Skin epidermis (tissue), 12 donors: ENCODE measurements at regions not wholly inside any gene's neighbourhood (a gene's known extent, or its start where the extent isn't known, plus 50 kb on each side); places are given as distances from the start of the nearest gene placed in this dataset.

Source experiments
- H3K27ac ChIP-seq, 21 experiments: fragments of 200-600 bp; sonication (generic) in 11 of 21; one replicate each; pipeline ENCODE4 v1.5.0; 2020; ENCODE audit warnings: mild to moderate bottlenecking in 3 of 21, inconsistent platforms in 2 of 21, moderate library complexity in 2 of 21
- H3K4me3 ChIP-seq, 7 experiments: fragments of 200-600 bp; sonication (generic) in 2 of 7; one replicate each; pipeline ENCODE4 v1.5.0; 2020; ENCODE audit warnings: inconsistent platforms in 2 of 7, mild to moderate bottlenecking in 2 of 7, moderate library complexity in 1 of 7

DNA sequence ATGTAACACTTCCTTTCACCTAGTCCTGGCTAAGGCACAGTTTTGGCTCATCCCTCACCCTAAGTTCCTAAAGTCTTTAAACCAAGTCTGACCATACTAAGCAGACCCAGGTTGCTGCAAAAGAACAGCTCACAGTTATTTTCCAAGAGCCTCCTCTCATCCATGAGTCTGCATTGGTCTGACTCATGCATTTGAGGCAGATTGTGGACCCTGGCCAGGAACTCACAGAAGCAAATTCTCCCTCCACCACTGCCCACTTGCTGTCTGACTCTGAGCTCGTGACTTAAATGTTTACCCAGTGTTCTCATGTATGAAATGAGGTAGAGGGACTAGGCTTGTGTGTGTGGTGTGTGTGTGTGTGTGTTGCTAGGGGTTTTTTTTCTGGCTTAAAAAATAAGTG lies 1272.8 kb downstream of the TYW1 start:
- H3K4me3 ChIP-seq: no peak overlapping the region
- H3K27ac ChIP-seq: no peak overlapping the region

DNA sequence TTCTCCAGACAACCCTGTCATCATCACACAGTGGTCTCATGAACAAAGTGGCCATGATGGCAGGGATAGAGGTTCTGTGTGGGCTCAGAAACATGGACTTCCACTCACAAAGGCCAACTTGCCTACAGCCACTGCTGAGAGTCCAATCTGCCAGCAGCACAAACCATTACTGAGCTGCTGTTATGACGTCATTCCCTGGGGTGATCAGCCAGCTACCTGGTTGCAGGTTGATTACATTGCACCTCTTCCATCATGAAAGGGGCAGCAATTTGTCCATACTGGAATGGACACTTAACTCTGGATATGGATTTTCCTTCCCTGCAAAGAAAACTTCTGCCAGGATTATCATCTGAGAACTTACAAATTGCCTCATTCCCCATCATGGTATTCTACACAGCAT lies 1275.9 kb downstream of the TYW1 start:
- H3K4me3 ChIP-seq: no peak overlapping the region
- no peak overlapping the region for H3K27ac ChIP-seq

DNA sequence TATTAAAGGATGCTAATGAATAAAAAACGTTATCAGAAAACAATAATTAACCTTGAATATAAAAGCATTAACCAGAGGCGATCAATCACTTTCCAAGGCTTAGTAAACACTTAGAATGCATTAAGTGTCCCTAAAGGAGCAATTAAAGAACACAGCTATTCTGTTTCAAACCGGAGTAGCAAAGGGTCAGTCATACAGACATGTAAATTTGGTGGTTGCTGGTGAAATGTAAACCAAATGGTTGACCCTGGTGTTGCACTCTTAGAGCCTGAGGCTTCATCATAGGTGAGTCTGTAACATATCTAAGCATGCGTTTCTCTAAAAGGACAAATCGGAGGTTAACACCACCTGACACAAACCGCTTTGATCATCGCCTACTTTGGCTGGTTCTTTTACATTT lies 1280.1 kb downstream of the TYW1 start:
- H3K27ac ChIP-seq: no peak overlapping the region
- H3K4me3 ChIP-seq: no peak overlapping the region

DNA sequence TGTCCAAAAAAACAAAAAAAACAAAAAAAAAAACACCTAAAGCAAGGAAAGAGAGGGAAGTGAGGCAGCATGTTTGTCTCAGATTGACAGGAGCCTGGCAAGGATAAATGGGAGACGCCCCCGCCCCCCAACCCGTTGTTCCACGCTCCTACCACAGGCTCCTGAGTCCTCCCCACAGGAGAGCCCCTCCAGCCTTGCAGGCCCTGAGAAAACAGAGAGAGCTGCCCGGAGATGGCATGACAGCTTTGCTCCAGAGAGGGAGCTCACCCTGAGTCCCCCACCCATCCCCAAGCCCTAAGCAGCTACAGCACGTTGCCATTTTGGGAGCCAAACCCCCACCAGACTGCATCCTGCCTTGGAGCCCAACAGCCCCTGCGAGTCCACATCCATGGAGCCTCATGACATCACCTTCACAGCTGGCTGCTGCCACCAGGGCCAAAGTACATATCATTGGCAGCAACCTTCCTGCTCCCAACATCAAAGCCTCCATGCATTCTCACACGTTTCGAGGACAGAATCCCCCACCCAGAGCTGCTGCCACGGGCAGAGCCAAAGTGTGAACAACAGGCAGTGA lies 1283.3 kb downstream of the TYW1 start:
- Histone ChIP-seq H3K4me3 (no peak overlapping the region), H3K27ac (no peak overlapping the region)

DNA sequence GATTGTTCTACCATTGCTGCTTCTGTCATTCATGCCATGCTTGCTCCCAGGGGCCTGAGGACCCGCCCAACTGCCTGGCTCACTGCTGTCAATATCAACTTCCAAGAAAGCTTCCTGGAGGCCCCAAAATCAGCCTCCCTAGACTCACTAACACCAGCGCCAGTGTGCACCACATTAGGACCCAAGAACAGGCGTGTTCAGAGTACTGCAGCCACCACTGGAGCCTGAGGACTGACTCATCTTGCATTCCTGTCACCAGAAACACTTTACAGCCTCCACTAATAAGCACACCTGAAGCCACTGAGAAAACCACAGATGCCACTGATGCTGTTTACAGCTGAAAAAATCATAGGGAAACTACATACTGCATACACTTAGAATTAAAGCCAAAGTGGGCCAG lies 1284.3 kb downstream of the TYW1 start:
- Histone ChIP-seq H3K27ac (no peak overlapping the region), H3K4me3 (no peak overlapping the region)

DNA sequence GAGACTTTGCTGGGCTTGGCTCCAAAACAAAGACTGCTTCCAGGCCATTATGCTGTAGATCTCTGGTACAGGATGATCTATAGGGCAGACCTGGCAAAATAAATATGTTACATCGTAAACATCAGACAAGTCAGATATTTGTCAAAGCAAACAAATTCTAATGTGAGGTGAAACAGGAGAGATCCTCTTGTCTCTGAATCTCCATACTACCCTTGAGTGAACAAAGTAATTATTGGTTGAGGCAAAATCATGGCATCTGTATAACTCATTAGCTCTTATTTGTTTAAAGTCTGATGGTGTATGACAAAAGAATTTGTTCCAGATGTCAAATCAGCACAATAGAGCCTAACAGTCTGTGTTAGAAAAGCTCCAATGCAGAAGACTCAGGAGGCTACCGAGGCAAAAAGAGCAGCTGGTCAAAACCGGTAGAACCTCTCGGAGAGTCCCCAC lies 1291.5 kb downstream of the TYW1 start:
- Histone ChIP-seq H3K27ac (no peak overlapping the region), H3K4me3 (no peak overlapping the region)

DNA sequence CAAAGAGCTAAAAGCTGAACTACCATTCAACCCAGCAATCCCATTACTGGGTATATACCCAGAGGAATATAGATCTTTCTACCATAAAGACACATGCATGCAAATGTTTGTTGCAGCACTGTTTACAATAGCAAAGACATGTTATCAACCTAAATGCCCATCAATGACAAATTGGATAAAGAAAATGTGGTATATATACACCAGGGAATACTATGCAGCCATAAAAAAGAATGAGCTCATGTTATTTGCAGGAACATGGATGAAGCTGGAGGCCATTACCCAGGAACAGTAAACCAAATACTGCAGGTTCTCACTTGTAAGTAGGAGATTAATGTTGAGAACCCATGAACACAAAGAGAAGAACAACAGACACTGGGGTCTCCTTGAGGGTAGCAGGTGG lies 1295.1 kb downstream of the TYW1 start:
- H3K4me3 ChIP-seq: no peak overlapping the region
- no peak overlapping the region for H3K27ac ChIP-seq

DNA sequence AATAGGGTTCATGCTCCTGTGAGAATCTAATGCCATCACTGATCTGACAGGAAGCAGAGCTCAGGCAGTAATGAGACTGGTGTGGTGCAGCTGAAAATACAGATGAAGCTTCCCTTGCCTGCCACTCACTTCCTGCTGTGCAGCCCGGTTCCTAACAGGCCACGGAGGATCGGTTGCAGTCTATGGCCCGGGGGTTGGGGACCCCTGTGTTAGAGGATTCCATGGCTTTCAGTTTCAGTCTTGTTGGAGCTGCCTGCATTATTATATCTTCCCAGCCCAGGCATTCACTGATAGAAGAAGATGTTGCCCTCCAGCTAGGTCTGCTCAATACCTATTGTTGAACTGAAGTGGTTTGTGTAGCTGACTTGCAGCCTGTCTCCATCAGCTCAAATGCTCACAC lies 1298.8 kb downstream of the TYW1 start:
- H3K4me3 ChIP-seq: no peak overlapping the region
- no peak overlapping the region for H3K27ac ChIP-seq

DNA sequence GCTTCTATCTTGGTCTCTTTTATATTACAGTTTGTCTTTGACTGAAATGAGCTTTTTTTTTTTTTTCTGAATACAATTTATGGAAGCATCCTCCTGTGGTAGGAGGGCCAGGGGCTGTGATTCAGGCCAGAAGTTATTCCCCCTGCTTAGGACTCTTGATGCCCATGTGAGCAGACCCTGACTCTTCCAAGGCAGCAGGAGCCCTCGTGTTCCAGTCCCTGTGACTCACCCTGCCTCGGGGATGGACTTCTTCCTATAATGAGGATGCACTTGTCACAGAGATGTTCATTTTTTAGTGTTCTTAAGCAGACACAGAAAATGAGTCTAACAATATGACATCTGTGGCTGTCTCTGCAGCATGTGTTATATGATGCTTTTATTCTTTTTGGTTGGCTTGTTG lies 1293.7 kb upstream of the AUTS2 start:
- Histone ChIP-seq H3K4me3 (no peak overlapping the region), H3K27ac (no peak overlapping the region)

DNA sequence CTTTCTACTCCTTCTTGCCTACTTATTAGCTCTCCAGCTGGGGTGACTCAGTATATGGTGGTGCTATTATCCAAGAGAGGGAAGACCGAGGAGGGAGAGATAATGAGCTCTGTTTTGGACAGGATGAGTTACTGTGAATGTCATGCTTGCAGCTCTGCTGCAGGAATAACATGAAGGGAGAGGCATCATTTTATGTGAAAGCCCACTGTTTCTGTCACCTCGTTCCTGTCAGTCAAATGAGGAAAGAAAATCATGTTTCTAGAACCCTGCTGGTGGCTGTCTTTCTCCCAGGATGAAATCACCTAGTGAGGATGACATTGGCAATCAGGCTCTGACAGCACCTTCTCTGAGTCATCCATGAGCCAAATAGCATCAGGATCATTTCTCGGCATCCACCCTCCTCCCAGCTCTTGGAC lies 1291.6 kb upstream of the AUTS2 start:
- Histone ChIP-seq H3K4me3 (no peak overlapping the region), H3K27ac (no peak overlapping the region)

DNA sequence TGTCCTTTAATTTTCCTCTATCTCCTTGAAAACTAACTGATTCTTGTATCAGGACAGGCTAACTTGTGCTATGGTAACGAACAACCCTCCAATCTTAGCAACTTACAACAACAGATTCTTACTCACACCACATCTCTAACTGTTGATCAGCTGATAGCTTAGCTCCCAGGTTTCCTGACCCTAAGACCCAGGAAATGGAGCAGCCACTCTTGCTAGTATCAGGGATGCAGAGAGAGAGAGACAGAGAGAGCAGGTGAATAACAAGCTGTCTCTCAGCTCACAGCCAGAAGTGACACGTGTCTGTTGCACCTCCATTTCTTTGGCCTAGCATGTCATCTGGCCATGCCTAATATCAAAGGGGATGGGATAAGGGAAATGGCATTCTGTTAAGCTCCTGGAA lies 1289.0 kb upstream of the AUTS2 start:
- no peak overlapping the region for H3K27ac ChIP-seq

DNA sequence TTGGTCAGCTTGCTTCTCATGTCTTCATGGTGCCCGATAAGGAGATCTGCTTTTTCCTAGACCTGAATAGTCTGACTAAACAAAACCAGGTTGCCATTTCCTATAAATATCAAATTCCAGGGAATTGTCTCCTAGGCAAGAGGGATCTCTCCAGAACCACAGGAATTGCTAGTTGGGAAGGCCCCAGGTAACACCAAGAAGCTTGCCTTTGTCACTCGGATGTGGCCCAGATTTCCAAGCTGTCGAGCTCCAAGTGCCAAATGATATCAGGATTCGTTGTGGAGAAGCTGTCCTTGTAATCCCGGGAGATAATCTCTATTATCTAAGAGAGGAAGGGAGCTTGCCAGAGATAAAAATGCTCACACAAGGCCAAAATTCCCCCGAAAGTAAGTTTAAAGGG lies 1288.5 kb upstream of the AUTS2 start:
- Histone ChIP-seq H3K4me3 (no peak overlapping the region), H3K27ac (no peak overlapping the region)

More for the DNA sequence above, 1289.0 kb upstream of the AUTS2 start:
- H3K4me3 ChIP-seq: no peak overlapping the region

DNA sequence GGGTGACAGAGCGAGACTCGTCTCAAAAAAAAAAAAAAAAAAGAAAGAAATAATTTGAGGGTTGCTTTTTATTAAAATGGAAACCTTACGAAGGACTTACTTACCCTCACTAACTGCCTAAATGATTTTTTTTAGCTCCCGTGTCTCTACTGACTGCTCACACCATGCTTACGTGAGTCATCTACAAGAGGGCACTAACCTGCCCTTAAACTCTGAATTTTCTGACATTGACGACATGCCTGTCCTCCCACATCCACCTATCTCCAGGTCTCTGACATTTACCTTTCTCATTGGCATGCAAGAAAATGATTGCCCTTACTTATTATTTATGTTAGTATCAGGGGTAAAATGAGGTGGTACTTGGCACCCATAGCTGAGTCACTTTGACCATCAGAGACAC lies 1286.3 kb upstream of the AUTS2 start:
- H3K27ac ChIP-seq: no peak overlapping the region
- no peak overlapping the region for H3K4me3 ChIP-seq

DNA sequence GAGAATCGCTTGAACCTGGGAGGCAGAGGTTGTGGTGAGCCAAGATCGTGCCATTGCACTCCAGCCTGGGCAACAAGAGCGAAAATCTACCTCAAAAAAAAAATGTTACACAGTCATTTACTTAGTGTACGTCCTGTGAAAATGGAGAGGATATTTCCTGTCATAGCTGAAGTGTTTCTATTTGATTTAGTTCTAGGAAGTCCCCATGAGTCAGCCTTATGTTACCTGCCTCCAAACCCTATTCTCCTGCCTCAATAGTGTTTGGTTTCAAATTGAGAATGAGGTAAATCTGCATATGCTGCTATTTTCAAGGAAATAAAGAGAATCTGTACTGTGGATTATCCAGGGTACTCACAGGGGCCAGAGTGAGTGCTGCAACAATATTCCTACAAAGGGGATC lies 1284.5 kb upstream of the AUTS2 start:
- H3K27ac ChIP-seq: no peak overlapping the region
- no peak overlapping the region for H3K4me3 ChIP-seq

DNA sequence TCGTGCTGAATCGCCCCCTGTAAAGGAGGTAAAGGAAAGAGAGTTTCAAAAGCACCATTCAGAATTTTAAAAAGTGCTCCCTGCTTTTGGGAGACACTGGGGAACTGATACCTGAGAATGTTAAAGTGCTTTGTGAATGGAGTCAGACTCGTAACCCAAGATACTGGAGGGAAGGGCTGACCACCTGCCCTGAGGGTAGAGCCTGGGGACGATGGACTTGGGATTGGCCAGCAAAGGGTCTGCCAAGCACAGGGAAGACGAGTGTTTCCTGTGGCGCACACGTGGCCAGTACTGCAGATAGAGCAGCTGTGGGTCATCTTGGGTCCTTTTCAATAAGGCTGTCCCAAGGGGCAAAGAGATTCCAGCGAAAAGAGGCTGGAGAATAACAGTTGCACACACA lies 1284.1 kb upstream of the AUTS2 start:
- no peak overlapping the region for H3K4me3 ChIP-seq
- no peak overlapping the region for H3K27ac ChIP-seq

DNA sequence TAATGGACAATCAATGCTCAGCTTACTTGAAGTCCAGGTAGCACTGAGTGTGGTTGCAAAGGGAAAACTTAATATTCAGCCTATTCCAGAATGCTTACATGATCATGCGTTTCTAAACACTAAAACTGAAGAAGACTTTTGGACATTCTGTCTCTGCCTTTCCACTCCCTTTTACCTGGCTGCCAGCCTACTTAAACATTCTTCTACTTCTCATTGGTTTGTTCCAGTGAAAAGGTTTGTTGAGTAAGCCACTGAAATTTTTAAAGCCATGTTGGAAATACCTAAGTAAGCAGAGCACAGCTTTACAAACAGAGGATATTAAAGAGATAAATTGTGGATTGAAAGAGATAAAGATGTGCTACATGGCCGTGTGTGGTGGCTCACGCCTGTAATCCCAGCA lies 1280.8 kb upstream of the AUTS2 start:
- Histone ChIP-seq H3K4me3 (no peak overlapping the region), H3K27ac (no peak overlapping the region)

DNA sequence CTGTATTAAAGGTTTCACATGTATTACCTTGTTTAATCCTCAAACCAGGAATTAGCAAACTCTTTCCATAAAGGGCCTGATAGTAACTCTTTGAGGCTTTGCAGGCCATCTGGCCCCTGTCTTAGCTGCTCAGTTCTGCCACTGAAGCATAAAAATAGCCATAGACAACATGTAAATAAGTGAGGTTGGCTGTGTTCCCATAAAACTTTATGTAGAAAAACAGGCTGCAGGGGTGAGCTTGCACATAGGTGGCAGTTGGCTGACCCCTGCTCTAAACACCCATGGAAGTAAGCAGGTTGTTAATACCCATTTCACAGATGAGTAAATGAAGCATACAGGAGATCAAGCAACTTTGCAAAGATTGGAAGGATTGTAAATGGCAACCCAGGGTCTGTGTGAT lies 1279.2 kb upstream of the AUTS2 start:
- Histone ChIP-seq H3K27ac (no peak overlapping the region), H3K4me3 (no peak overlapping the region)

DNA sequence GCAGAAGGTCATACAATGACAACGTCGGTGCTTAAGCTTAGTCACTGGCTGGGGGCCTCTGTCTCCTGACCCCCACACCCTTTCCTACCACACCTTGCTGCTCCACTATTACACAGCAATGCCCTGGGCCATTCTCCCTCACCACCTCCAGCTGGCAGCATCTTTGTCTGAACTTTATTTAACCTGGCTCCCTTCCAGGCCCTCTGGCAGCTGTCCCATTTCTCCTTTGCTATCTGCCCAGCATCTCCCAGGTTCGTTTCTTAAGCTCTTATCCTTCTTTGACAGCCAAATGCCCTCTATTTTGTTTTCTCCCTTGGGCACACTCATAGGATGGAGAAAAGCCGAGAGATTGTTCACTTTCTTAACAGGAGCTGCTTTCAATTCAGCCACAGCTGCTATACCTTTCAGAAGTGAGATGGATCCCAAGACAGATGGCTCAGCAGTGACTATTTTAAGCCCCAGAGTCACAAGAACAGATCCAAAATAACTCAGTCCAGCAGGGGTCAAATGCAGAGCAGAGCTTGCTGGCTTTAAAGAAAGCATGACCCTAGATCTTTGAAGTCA lies 1277.1 kb upstream of the AUTS2 start:
- Histone ChIP-seq H3K27ac (no peak overlapping the region), H3K4me3 (no peak overlapping the region)

DNA sequence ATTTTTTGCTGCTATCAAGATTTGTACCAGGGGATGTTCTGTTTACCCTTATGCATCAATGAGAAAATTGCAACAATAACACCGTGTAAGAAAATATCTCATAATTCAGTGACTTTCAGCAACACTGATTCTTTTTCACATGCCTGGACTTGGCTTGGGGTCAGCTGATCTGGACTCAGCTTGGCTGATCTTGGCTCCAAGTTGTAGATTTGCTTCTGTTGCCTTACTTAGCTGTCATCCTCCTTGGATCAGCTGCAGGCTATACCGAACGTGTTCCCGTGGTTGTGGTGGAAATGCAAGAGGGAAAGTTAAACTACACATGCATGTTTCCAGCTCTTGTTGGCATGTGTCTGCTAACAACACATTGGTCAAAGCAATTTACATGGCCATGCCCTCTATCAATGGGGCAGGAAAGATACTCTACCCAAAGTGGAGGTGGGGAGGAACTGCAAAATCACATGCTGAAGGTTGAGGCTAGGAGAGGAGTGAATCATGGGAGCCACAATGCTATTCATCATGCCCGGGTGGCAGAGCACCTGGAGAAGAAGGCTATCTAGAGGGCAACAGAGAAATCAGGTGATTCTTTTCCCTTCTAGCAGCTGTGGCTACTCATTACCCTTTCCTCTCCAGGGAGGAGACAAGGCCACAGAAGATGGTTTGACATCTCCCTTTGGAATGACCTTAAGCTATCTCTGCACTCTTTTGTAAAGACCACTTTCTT lies 1276.3 kb upstream of the AUTS2 start:
- H3K4me3 ChIP-seq: no peak overlapping the region
- H3K27ac ChIP-seq: no peak overlapping the region

DNA sequence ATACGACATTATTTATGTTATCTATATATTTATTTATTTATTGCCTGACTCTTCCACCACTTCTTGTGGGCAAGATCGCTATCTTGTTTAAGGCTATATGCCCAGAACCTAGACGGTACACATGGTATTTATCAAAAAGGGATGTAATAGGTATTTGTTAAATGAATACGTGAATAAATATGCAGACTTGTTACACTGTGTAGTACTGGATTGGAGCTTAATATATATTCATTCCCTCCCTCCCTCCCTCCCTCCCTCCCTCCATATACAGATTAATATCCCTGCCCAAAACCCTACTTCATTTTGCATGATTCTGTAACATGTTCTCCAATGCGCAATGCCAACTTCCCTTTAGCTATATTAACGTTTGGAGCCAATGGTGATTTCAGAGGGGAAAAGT lies 1273.7 kb upstream of the AUTS2 start:
- H3K4me3 ChIP-seq: no peak overlapping the region
- H3K27ac ChIP-seq: no peak overlapping the region

DNA sequence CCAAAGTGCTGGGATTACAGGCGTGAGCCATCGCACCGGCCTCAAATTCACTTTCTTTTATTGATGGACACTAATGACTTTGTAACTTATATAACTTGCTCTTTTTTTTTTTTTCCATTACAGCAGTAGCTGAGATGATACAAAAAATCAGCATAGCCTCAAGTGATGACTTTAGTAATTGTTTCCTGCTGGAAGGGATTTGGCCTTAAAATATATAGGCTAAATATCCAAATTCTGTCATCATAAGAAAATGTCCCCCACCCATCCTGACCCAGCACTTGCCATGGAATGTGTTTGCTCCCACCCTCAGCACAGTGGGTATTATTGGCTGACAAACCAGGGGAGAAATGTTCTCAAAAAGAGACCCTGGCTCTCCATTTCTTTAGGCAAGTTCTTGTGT lies 1264.1 kb upstream of the AUTS2 start:
- Histone ChIP-seq H3K4me3 (no peak overlapping the region), H3K27ac (no peak overlapping the region)
